ENCODE measurements at regions not wholly inside any gene's neighbourhood (a gene's known extent, or its start where the extent isn't known, plus 50 kb on each side); places are given as distances from the start of the nearest gene placed in this dataset.

DNA sequence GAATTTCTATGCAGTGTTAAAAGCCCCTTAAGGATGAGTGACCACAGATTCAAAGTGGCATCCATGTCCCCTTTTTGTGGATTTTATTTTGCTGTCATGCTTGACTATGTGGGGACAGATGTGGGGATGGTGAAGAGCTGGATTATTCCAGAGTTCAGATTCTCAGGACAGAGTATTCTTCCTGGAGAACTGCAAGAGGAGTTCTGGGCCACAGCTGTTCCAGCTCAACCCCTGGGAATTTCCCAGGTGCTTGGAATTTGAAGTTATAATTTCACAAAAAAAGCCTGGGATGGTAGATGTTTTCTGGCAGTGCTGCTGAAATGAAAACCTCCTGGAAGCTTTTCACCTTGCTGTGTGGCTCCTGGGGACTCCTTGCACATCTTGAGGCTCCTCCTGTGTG, 671.8 kb upstream of the MARCKS start:
- ChIA-PET POLR2A (no interaction called here), CTCF (no interaction called here)
- intact Hi-C loops (cut with micrococcal nuclease; ENCODE audit: unreplicated experiment), result no loop called here
- H3K27ac ChIP-seq (ENCODE audit: low read length), result no peak overlapping the region
- BruUV-seq (replicated peaks), result no TSS peak
- in situ Hi-C loops (cut with HindIII; ENCODE audit: low pct_unique_long_range_greater_than_20kb, low sequenced_read_pairs), result no loop called here
- H3K36me3 ChIP-seq (ENCODE audit: control insufficient read depth, insufficient read depth, low read length), result no peaks in the 10 kb centered on the region
- TF ChIP-seq CTCF (IDR thresholded peaks at IDR 0.05) (no peak), TCF7L2 (IDR thresholded peaks at IDR 0.05; ENCODE audit: low read depth, low read length) (no peak), SIN3A (IDR thresholded peaks at IDR 0.05; ENCODE audit: borderline replicate concordance, insufficient read depth, low read depth, low read length) (no peak), POLR2AphosphoS5 (IDR thresholded peaks at IDR 0.05; ENCODE audit: low read depth, low read length) (no peak)
- TF ChIP-seq, protein P1, sequence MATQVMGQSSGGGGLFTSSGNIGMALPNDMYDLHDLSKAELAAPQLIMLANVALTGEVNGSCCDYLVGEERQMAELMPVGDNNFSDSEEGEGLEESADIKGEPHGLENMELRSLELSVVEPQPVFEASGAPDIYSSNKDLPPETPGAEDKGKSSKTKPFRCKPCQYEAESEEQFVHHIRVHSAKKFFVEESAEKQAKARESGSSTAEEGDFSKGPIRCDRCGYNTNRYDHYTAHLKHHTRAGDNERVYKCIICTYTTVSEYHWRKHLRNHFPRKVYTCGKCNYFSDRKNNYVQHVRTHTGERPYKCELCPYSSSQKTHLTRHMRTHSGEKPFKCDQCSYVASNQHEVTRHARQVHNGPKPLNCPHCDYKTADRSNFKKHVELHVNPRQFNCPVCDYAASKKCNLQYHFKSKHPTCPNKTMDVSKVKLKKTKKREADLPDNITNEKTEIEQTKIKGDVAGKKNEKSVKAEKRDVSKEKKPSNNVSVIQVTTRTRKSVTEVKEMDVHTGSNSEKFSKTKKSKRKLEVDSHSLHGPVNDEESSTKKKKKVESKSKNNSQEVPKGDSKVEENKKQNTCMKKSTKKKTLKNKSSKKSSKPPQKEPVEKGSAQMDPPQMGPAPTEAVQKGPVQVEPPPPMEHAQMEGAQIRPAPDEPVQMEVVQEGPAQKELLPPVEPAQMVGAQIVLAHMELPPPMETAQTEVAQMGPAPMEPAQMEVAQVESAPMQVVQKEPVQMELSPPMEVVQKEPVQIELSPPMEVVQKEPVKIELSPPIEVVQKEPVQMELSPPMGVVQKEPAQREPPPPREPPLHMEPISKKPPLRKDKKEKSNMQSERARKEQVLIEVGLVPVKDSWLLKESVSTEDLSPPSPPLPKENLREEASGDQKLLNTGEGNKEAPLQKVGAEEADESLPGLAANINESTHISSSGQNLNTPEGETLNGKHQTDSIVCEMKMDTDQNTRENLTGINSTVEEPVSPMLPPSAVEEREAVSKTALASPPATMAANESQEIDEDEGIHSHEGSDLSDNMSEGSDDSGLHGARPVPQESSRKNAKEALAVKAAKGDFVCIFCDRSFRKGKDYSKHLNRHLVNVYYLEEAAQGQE (IDR thresholded peaks at IDR 0.05; ENCODE audit: insufficient read depth in 1 of 2, low read depth in 2 of 2, low read length in 1 of 2), result no peak
- H3K4me1 ChIP-seq (ENCODE audit: control insufficient read depth, insufficient read depth, low read length), result no peaks in the 10 kb centered on the region
- no peaks in the 10 kb centered on the region for H3K9me3 ChIP-seq (ENCODE audit: control insufficient read depth, insufficient read depth, low read depth, low read length)
- no peak overlapping the region for H3K4me3 ChIP-seq (ENCODE audit: low read depth in 2 of 2, low read length in 2 of 2)
- ATAC-seq (no peak), DNase-seq (ENCODE audit: low read depth, low spot score) (no peak)
- no peaks in the 10 kb centered on the region for H3K27me3 ChIP-seq (ENCODE audit: control insufficient read depth, insufficient read depth, low read length)

DNA sequence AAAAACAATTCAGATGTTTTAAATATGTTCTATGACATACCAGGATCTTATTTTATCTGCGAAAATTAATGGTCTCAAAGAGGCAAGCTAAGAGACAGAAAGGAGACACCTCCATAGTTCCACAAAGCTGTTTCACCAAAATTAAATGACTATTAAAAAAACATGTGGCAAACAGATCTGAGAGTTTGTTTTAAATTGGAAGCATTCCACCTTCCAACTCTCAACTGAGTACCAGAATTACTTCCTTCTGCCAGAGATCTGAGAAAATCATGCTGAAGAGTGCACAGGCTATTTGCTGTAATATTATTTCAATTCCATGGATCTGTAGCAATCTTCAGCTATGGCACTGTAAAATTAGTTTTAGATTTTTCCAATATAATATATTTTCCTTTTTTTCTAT, 669.5 kb upstream of the MARCKS start:
- in situ Hi-C loops (cut with HindIII; ENCODE audit: low pct_unique_long_range_greater_than_20kb, low sequenced_read_pairs) (no loop called here), intact Hi-C loops (cut with micrococcal nuclease; ENCODE audit: unreplicated experiment) (no loop called here)
- BruUV-seq (replicated peaks), result no TSS peak
- Histone ChIP-seq H3K36me3 (ENCODE audit: control insufficient read depth, insufficient read depth, low read length) (no peaks in the 10 kb centered on the region), H3K27me3 (ENCODE audit: control insufficient read depth, insufficient read depth, low read length) (no peaks in the 10 kb centered on the region), H3K27ac (ENCODE audit: low read length) (no peak overlapping the region), H3K9me3 (ENCODE audit: control insufficient read depth, insufficient read depth, low read depth, low read length) (no peaks in the 10 kb centered on the region), H3K4me3 (ENCODE audit: low read depth in 2 of 2, low read length in 2 of 2) (no peak overlapping the region), H3K4me1 (ENCODE audit: control insufficient read depth, insufficient read depth, low read length) (no peaks in the 10 kb centered on the region)
- ChIA-PET POLR2A (no interaction called here), CTCF (interaction anchor here (0.7 kb wide), 1 partner anchor 81 kb away, joined by 3 read pairs; no protein-coding TSS in a partner anchor)
- DNase-seq (ENCODE audit: low read depth, low spot score) (no peak), ATAC-seq (no peak)
- TF ChIP-seq CTCF (IDR thresholded peaks at IDR 0.05), result no peak
- TF ChIP-seq, protein P1 (IDR thresholded peaks at IDR 0.05; ENCODE audit: insufficient read depth in 1 of 2, low read depth in 2 of 2, low read length in 1 of 2), result no peak
- TF ChIP-seq SIN3A (IDR thresholded peaks at IDR 0.05; ENCODE audit: borderline replicate concordance, insufficient read depth, low read depth, low read length), result no peak
- TF ChIP-seq TCF7L2 (IDR thresholded peaks at IDR 0.05; ENCODE audit: low read depth, low read length), result no peak
- TF ChIP-seq POLR2AphosphoS5 (IDR thresholded peaks at IDR 0.05; ENCODE audit: low read depth, low read length), result no peak
